ENCODE measurements at regions not wholly inside any gene's neighbourhood (a gene's known extent, or its start where the extent isn't known, plus 50 kb on each side); places are given as distances from the start of the nearest gene placed in this dataset.

DNA sequence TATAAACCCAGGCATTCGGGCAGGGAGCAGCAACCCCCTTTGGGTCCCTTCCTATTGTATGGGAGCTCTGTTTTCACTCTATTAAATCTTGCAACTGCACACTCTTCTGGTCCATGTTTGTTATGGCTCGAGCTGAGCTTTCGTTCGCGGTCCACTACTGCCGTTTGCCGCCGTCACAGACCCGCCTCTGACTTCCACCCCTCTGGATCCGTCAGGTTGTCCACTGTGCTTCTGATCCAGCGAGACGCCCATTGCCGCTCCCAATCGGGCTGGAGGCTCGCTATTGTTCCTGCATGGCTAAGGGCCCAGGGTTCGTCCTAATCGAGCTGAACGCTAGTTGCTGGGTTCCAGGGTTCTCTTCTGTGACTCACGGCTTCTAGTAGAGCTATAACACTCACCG is 111.3 kb downstream of the TMEM170B start:
- no peak overlapping the region for H3K27ac ChIP-seq (ENCODE audit: low read depth, low read length)
- CTCF ChIA-PET (ENCODE audit: partially characterized antibody) = interaction anchor here (1.4 kb wide), 1 partner anchor 31 kb away, joined by 3 read pairs; no protein-coding TSS in a partner anchor
- WGBS, 2 experiments (ENCODE audit: extremely low coverage in 1 of 2, insufficient coverage in 1 of 2, insufficient read length in 1 of 2, insufficient replicate concordance in 2 of 2, low coverage in 1 of 2, low lambda C conversion rate in 2 of 2, missing lambda C conversion rate in 1 of 2) = 92% methylated on average over 20 of the region's 20 CpGs; no CpG with 5 or more reads in 1 of the 2 experiments

More for the DNA sequence above, 111.3 kb downstream of the TMEM170B start:
- H3K4ac ChIP-seq (replicated peaks; ENCODE audit: insufficient read length, low read depth, low read length) = no peak overlapping the region
- H2AK5ac ChIP-seq (ENCODE audit: low read depth, low read length) = 0 out of 2 replicates have a peak overlapping the region, but pooled peaks have one; percentile 42
- 0 out of 8 replicates have a peak, but pooled peaks cover 0 to 8% (median 0%) of the 10 kb centered on the region in 4 experiments for H3K36me3 ChIP-seq (ENCODE audit: control insufficient read depth in 2 of 4, insufficient read depth in 4 of 4, low read length in 3 of 4)
- H3K4me1 ChIP-seq (replicated peaks in 1 of 4; ENCODE audit: control insufficient read depth in 3 of 4, insufficient read depth in 4 of 4, low read length in 3 of 4) = peaks cover 7 to 22% (median 18%) of the 10 kb centered on the region in 4 experiments; a peak in 6 of 7 replicates
- H3K79me2 ChIP-seq (ENCODE audit: control insufficient read depth in 1 of 2, insufficient read depth in 2 of 2, low read length in 2 of 2) = no peaks in the 10 kb centered on the region
- peak overlapping the region; percentile 9 for H4K5ac ChIP-seq (ENCODE audit: insufficient read length, low read depth, low read length)
- H3K23me2 ChIP-seq (ENCODE audit: low read depth, low read length) = no peaks in the 10 kb centered on the region
- peak overlapping the region; percentile 41; the same call in 1 of the 2 replicates for H3K18ac ChIP-seq (ENCODE audit: extremely low read depth, low read length)
- no peaks in the 10 kb centered on the region for H3K27me3 ChIP-seq (replicated peaks in 1 of 4; ENCODE audit: control insufficient read depth in 3 of 4, extremely low read depth in 1 of 4, insufficient read depth in 3 of 4, low read length in 3 of 4)
- no peak overlapping the region for H3K14ac ChIP-seq (ENCODE audit: insufficient read length)
- no peak overlapping the region for H3K56ac ChIP-seq (replicated peaks; ENCODE audit: insufficient read length, low read depth, low read length)
- TF ChIP-seq BRCA1 (IDR thresholded peaks at IDR 0.05; ENCODE audit: low read depth, low read length) = no peak
- no peak for TF ChIP-seq ATF2 (IDR thresholded peaks at IDR 0.05; ENCODE audit: low read length)
- TF ChIP-seq KDM4A (IDR thresholded peaks at IDR 0.05; ENCODE audit: low read depth, low read length, severe bottlenecking) = no peak
- TF ChIP-seq PHF8 (conservative IDR thresholded peaks at IDR 0.05; ENCODE audit: low read depth, low read length) = no peak
- TF ChIP-seq CHD1 (IDR thresholded peaks at IDR 0.05; ENCODE audit: low read depth, low read length) = no peak
- peaks cover 4 to 11% of the 10 kb centered on the region in 2 experiments; a peak in 3 of 4 replicates for H3K9me3 ChIP-seq (ENCODE audit: insufficient read depth in 2 of 2, low read depth in 1 of 2, low read length in 1 of 2)
- H2AFZ ChIP-seq (ENCODE audit: low read length) = 0 out of 2 replicates have a peak overlapping the region, but pooled peaks have one; percentile 22
- H4K8ac ChIP-seq (ENCODE audit: extremely low read depth, insufficient read depth, low read length) = peak overlapping the region; percentile 39; the same call in 1 of the 2 replicates
- H3K23ac ChIP-seq (ENCODE audit: insufficient read length) = no peak overlapping the region
- H2BK5ac ChIP-seq (ENCODE audit: low read depth, low read length) = peak overlapping the region; percentile 90; the same call in 1 of the 2 replicates
- POLR2A ChIA-PET (ENCODE audit: partially characterized antibody) = no interaction called here
- FAIRE-seq = no peak
- no peaks in the 10 kb centered on the region for H4K20me1 ChIP-seq (replicated peaks in 1 of 2; ENCODE audit: control insufficient read depth in 1 of 2, insufficient read depth in 2 of 2, low read length in 2 of 2)
- H2BK15ac ChIP-seq (ENCODE audit: low read length) = no peak overlapping the region
- no peak overlapping the region for H3K4me3 ChIP-seq (ENCODE audit: extremely low read depth in 1 of 4, insufficient read depth in 2 of 4, low read depth in 3 of 4, low read length in 4 of 4)
- no peak overlapping the region for H3K4me2 ChIP-seq (ENCODE audit: insufficient read depth in 1 of 2, low read depth in 2 of 2, low read length in 2 of 2)
- H3K9ac ChIP-seq (replicated peaks in 1 of 4; ENCODE audit: extremely low read depth in 1 of 4, low read depth in 3 of 4, low read length in 3 of 4) = no peak overlapping the region
- DNase-seq (ENCODE audit: low read depth in 1 of 2, low spot score in 2 of 2) = peak in 1 of 2 experiments; percentile 42
- H2BK20ac ChIP-seq (ENCODE audit: low read length) = peak overlapping the region; percentile 89; the same call in 1 of the 2 replicates
- H2BK12ac ChIP-seq (ENCODE audit: low read depth, low read length) = peak overlapping the region; percentile 78; the same call in 1 of the 2 replicates
- H3K79me1 ChIP-seq (ENCODE audit: low read depth, low read length) = no peaks in the 10 kb centered on the region
- H2BK120ac ChIP-seq (replicated peaks; ENCODE audit: low read depth, low read length) = peak overlapping the region; percentile 95
- peak overlapping the region; percentile 76 for H4K91ac ChIP-seq (replicated peaks; ENCODE audit: insufficient read length, low read length)

Data from H1 (cell line).